Liver (tissue), 7 donors: ENCODE measurements at regions not wholly inside any gene's neighbourhood (a gene's known extent, or its start where the extent isn't known, plus 50 kb on each side); places are given as distances from the start of the nearest gene placed in this dataset.

Experiments used
- DNase-seq: peaks from one replicate; pipeline ENCODE4 v3.0.0-alpha.2; 2017; ENCODE audit warnings: low spot score
- H3K27ac ChIP-seq, 2 donors: one replicate each; pipeline ENCODE4 v1.7.0; 2013; ENCODE audit warnings: inconsistent platforms in 2 of 2, low read length in 2 of 2, control low read depth in 1 of 2, low read depth in 1 of 2, mild to moderate bottlenecking in 1 of 2
- H3K27me3 ChIP-seq, 4 donors: one replicate each; pipeline versions ENCODE4 v1.6.1 to v1.7.0; 2013; ENCODE audit warnings: low read length in 3 of 4, inconsistent platforms in 1 of 4, mild to moderate bottlenecking in 1 of 4, moderate library complexity in 1 of 4; ENCODE audit not compliant: control insufficient read depth in 4 of 4, insufficient read depth in 4 of 4
- H3K36me3 ChIP-seq, 4 donors: one replicate each; pipeline versions ENCODE4 v1.6.1 to v1.7.0; 2013; ENCODE audit warnings: low read length in 3 of 4, mild to moderate bottlenecking in 3 of 4, low read depth in 1 of 4, moderate library complexity in 1 of 4; ENCODE audit not compliant: control insufficient read depth in 4 of 4, insufficient read depth in 3 of 4
- H3K4me1 ChIP-seq, 4 donors: one replicate each; pipeline versions ENCODE4 v1.6.1 to v1.7.0; 2013; ENCODE audit warnings: low read length in 3 of 4, mild to moderate bottlenecking in 3 of 4, moderate library complexity in 1 of 4; ENCODE audit not compliant: control insufficient read depth in 4 of 4, insufficient read depth in 4 of 4
- H3K4me3 ChIP-seq, 3 donors: one replicate each; pipeline versions ENCODE4 v1.6.1 to v1.7.0; 2013; ENCODE audit warnings: low read length in 3 of 3, control low read depth in 1 of 3, low read depth in 1 of 3, mild to moderate bottlenecking in 1 of 3
- H3K9ac ChIP-seq, 2 donors: one replicate each; pipeline ENCODE4 v1.7.0; 2013; ENCODE audit warnings: low read length in 2 of 2, mild to moderate bottlenecking in 2 of 2, moderate library complexity in 2 of 2, control low read depth in 1 of 2, low read depth in 1 of 2
- H3K9me3 ChIP-seq, 4 donors: one replicate each; pipeline versions ENCODE4 v1.6.1 to v1.7.0; 2013; ENCODE audit warnings: low read length in 3 of 4; ENCODE audit not compliant: control insufficient read depth in 4 of 4
- EGR1 ChIP-seq, 2 donors: IDR thresholded peaks; 2 replicates each; pipeline ENCODE4 v1.6.1; 2016 to 2018; ENCODE audit warnings: antibody characterized with exemption in 2 of 2, low read depth in 2 of 2
- FOXA1 ChIP-seq: IDR thresholded peaks from 2 replicates; pipeline ENCODE4 v1.6.1; 2016; ENCODE audit warnings: antibody characterized with exemption
- GABPA ChIP-seq, 2 donors: IDR thresholded peaks in 1 of 2; conservative IDR thresholded peaks in 1 of 2; 2 replicates each; pipeline ENCODE4 v1.6.1; 2016; ENCODE audit warnings: antibody characterized with exemption in 2 of 2, mild to moderate bottlenecking in 1 of 2, moderate library complexity in 1 of 2
- HNF4A ChIP-seq, 2 donors: conservative IDR thresholded peaks; 2 replicates each; pipeline ENCODE4 v1.6.1; 2016; ENCODE audit warnings: antibody characterized with exemption in 2 of 2, mild to moderate bottlenecking in 2 of 2
- HNF4G ChIP-seq: IDR thresholded peaks from 2 replicates; pipeline ENCODE4 v1.6.1; 2016; ENCODE audit warnings: antibody characterized with exemption
- JUND ChIP-seq, 2 donors: IDR thresholded peaks; 2 replicates each; pipeline ENCODE4 v1.6.1; 2016; ENCODE audit warnings: antibody characterized with exemption in 2 of 2
- NR2F2 ChIP-seq: IDR thresholded peaks from 2 replicates; pipeline ENCODE4 v1.6.1; 2016; ENCODE audit warnings: antibody characterized with exemption
- RAD21 ChIP-seq, 2 donors: IDR thresholded peaks; 2 replicates each; pipeline ENCODE4 v1.6.1; 2016; ENCODE audit warnings: antibody characterized with exemption in 2 of 2, mild to moderate bottlenecking in 2 of 2
- RXRA ChIP-seq, 2 donors: IDR thresholded peaks; 2 replicates each; pipeline ENCODE4 v1.6.1; 2017 to 2018; ENCODE audit warnings: antibody characterized with exemption in 2 of 2, mild to moderate bottlenecking in 1 of 2
- SP1 ChIP-seq: IDR thresholded peaks from 2 replicates; pipeline ENCODE4 v1.6.1; 2018; ENCODE audit warnings: antibody characterized with exemption, mild to moderate bottlenecking
- TAF1 ChIP-seq: conservative IDR thresholded peaks from 2 replicates; pipeline ENCODE4 v1.6.1; 2016; ENCODE audit warnings: antibody characterized with exemption, mild to moderate bottlenecking
- YY1 ChIP-seq: IDR thresholded peaks from 2 replicates; pipeline ENCODE4 v1.6.1; 2016; ENCODE audit warnings: antibody characterized with exemption, mild to moderate bottlenecking
- WGBS: extraction: QIAGEN DNeasy Blood & Tissue Kit; methylation state at CpG from one replicate; pipeline ENCODE4 v1.1.7; 2013; 5-methylcytosine and 5-hydroxymethylcytosine counted together
- TF ChIP-seq, protein P1 (sequence below): IDR thresholded peaks from 2 replicates; pipeline ENCODE4 v1.6.1; 2016; ENCODE audit warnings: antibody characterized with exemption
- TF ChIP-seq, protein P2 (sequence below): IDR thresholded peaks from 2 replicates; pipeline ENCODE4 v1.6.1; 2016; ENCODE audit warnings: antibody characterized with exemption
- TF ChIP-seq, protein P3 (sequence below): IDR thresholded peaks from 2 replicates; pipeline ENCODE4 v1.6.1; 2016; ENCODE audit warnings: antibody characterized with exemption
- TF ChIP-seq, protein P4 (sequence below): IDR thresholded peaks from 2 replicates; pipeline ENCODE4 v1.6.1; 2016; ENCODE audit warnings: antibody characterized with exemption, mild to moderate bottlenecking
- donor health status: healthy.
- donor health status: healthy.
- donor health status: healthy.
- donor health status: healthy.

DNA sequence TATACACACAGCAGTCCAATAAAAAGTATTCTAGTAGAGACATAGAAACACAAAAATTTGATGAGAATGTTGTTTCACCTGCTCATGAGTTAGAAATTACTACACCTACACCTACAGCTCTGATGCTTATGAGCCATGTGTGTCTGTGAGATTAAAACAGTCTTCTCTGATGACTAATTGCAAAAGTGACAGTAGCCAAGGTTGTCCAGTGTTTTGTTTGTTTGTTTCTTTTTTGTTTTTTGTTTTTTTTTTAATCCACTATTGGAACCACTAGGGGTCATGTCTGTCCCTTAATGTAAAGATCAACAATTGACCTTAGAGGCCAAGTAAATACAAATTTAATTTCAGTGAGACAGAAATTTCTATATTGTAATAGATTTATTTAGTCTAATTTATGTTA lies 423.1 kb downstream of the TEX13C start:
- H3K9me3 ChIP-seq, result no peaks in the 10 kb centered on the region
- TF ChIP-seq JUND (IDR thresholded peaks at IDR 0.05) (no peak), HNF4G (no peak), RAD21 (IDR thresholded peaks at IDR 0.05) (no peak), YY1 (no peak), GABPA (IDR thresholded peaks at IDR 0.05 in 1 of 2, conservative IDR thresholded peaks at IDR 0.05 in 1 of 2) (no peak)
- TF ChIP-seq, protein P1, sequence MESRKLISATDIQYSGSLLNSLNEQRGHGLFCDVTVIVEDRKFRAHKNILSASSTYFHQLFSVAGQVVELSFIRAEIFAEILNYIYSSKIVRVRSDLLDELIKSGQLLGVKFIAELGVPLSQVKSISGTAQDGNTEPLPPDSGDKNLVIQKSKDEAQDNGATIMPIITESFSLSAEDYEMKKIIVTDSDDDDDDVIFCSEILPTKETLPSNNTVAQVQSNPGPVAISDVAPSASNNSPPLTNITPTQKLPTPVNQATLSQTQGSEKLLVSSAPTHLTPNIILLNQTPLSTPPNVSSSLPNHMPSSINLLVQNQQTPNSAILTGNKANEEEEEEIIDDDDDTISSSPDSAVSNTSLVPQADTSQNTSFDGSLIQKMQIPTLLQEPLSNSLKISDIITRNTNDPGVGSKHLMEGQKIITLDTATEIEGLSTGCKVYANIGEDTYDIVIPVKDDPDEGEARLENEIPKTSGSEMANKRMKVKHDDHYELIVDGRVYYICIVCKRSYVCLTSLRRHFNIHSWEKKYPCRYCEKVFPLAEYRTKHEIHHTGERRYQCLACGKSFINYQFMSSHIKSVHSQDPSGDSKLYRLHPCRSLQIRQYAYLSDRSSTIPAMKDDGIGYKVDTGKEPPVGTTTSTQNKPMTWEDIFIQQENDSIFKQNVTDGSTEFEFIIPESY, result no peak
- TF ChIP-seq, protein P2, sequence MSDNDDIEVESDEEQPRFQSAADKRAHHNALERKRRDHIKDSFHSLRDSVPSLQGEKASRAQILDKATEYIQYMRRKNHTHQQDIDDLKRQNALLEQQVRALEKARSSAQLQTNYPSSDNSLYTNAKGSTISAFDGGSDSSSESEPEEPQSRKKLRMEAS, result no peak
- no peaks in the 10 kb centered on the region for H3K27me3 ChIP-seq
- DNase-seq, result no peak
- H3K27ac ChIP-seq, result no peak overlapping the region
- no peak overlapping the region for H3K4me3 ChIP-seq
- no peak overlapping the region for H3K9ac ChIP-seq
- H3K36me3 ChIP-seq, result no peaks in the 10 kb centered on the region
- H3K4me1 ChIP-seq, result no peaks in the 10 kb centered on the region

DNA sequence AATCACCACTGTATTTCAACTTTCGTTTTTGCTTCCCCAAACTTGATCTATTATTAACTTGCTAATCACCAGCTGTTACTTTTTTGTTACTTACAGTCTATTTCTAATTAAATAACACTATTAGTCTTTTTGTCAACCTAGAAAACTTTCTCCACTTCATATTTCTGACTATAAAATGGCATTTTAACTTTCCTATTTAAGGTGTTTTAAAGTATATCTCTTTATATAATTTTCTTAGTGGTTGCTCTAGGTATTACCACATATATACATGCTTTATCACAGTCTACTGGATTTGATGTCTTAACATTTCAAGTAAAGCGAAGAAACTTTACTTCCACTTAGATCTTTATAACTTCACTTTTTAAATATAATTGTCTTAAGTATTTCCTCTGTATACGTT lies 421.2 kb downstream of the DCAF12L2 start:
- H3K9me3 ChIP-seq, result no peaks in the 10 kb centered on the region
- H3K27ac ChIP-seq, result no peak overlapping the region
- no peaks in the 10 kb centered on the region for H3K36me3 ChIP-seq
- 76% methylated on average over 3 of the region's 3 CpGs for WGBS
- TF ChIP-seq GABPA (IDR thresholded peaks at IDR 0.05 in 1 of 2, conservative IDR thresholded peaks at IDR 0.05 in 1 of 2) (no peak), NR2F2 (no peak), HNF4A (conservative IDR thresholded peaks at IDR 0.05) (no peak), YY1 (no peak), TAF1 (no peak)
- TF ChIP-seq, protein P3, sequence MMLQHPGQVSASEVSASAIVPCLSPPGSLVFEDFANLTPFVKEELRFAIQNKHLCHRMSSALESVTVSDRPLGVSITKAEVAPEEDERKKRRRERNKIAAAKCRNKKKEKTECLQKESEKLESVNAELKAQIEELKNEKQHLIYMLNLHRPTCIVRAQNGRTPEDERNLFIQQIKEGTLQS, result no peak
- TF ChIP-seq, protein P2, result no peak
- TF ChIP-seq, protein P1, result no peak
- no peak overlapping the region for H3K9ac ChIP-seq
- no peak overlapping the region for H3K4me3 ChIP-seq
- no peaks in the 10 kb centered on the region for H3K4me1 ChIP-seq
- DNase-seq, result no peak
- no peaks in the 10 kb centered on the region for H3K27me3 ChIP-seq

DNA sequence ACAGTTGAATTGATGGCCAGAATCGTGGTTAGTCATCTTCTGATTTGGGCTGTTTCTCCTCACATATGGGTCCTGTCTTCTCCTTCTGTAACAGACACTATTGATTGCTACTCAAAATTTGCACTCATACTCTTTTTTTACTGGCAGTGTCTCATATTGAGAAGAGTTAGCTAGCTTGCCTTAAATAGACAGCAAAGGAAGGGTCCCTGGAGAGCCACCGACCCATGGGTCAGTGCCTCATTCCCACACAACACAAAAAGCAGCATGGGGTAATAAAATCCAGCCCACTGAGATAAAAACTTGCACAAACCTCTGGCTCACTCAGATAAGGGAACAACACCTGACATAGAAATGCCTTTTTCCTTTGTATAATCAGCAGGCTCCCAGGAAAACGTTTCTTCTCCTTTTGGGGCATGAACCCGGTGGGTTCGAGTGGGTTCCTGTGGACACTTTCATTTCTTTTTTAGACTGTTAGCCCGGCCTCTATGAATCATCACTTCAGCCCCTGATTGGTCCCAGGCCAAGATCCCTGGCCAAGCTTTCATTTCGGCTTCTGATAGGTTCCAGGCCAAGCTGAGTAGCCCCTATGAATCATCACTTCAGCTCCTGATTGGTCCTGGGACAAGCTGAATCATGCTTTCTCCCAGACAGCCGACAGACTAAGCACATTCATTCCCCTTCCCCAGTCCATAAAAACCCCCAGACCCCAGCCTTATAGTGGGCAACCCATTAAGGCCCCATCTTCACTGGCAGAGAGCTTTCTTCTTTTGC lies 408.1 kb downstream of the DCAF12L2 start:
- Histone ChIP-seq H3K36me3 (no peaks in the 10 kb centered on the region), H3K27me3 (no peaks in the 10 kb centered on the region), H3K27ac (no peak overlapping the region), H3K4me3 (no peak overlapping the region), H3K9ac (no peak overlapping the region), H3K9me3 (no peaks in the 10 kb centered on the region), H3K4me1 (no peaks in the 10 kb centered on the region)
- DNase-seq, result no peak
- 81% methylated on average over 8 of the region's 8 CpGs for WGBS
- TF ChIP-seq, protein P3, result no peak
- TF ChIP-seq RXRA (IDR thresholded peaks at IDR 0.05) (no peak), HNF4A (conservative IDR thresholded peaks at IDR 0.05) (no peak), FOXA1 (no peak), SP1 (no peak), EGR1 (IDR thresholded peaks at IDR 0.05; ENCODE audit: low read depth in 2 of 2) (no peak)
- TF ChIP-seq, protein P4, sequence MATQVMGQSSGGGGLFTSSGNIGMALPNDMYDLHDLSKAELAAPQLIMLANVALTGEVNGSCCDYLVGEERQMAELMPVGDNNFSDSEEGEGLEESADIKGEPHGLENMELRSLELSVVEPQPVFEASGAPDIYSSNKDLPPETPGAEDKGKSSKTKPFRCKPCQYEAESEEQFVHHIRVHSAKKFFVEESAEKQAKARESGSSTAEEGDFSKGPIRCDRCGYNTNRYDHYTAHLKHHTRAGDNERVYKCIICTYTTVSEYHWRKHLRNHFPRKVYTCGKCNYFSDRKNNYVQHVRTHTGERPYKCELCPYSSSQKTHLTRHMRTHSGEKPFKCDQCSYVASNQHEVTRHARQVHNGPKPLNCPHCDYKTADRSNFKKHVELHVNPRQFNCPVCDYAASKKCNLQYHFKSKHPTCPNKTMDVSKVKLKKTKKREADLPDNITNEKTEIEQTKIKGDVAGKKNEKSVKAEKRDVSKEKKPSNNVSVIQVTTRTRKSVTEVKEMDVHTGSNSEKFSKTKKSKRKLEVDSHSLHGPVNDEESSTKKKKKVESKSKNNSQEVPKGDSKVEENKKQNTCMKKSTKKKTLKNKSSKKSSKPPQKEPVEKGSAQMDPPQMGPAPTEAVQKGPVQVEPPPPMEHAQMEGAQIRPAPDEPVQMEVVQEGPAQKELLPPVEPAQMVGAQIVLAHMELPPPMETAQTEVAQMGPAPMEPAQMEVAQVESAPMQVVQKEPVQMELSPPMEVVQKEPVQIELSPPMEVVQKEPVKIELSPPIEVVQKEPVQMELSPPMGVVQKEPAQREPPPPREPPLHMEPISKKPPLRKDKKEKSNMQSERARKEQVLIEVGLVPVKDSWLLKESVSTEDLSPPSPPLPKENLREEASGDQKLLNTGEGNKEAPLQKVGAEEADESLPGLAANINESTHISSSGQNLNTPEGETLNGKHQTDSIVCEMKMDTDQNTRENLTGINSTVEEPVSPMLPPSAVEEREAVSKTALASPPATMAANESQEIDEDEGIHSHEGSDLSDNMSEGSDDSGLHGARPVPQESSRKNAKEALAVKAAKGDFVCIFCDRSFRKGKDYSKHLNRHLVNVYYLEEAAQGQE, result no peak
- TF ChIP-seq, protein P1, result no peak
